Stomach (tissue), 8 donors: ENCODE measurements at regions not wholly inside any gene's neighbourhood (a gene's known extent, or its start where the extent isn't known, plus 50 kb on each side); places are given as distances from the start of the nearest gene placed in this dataset.

Experiments used
- DNase-seq, 2 donors: peaks; one replicate each; pipeline versions ENCODE4 v3.0.0 to v3.0.0-alpha.2; 2013 to 2019
- H3K27ac ChIP-seq, 5 donors: fragments of 200-600 bp in 4 of 5; sonication (generic) in 4 of 5; one replicate each; pipeline ENCODE4 v1.5.1; 2013 to 2019; ENCODE audit warnings: mild to moderate bottlenecking in 1 of 5, moderate library complexity in 1 of 5
- H3K27me3 ChIP-seq, 3 donors: fragments of 200-600 bp; sonication (generic); one replicate each; pipeline ENCODE4 v1.5.1; 2017 to 2019; ENCODE audit warnings: mixed run types in 1 of 3
- H3K36me3 ChIP-seq, 4 donors: fragments of 200-600 bp; sonication (generic); 1 replicate in 3 of 4; 2 replicates in 1 of 4; pipeline ENCODE4 v1.5.1; 2016 to 2019
- H3K4me1 ChIP-seq, 4 donors: fragments of 200-600 bp; sonication (generic); one replicate each; pipeline ENCODE4 v1.5.1; 2016 to 2019
- H3K4me3 ChIP-seq, 4 donors: fragments of 200-600 bp; sonication (generic) in 3 of 4; one replicate each; pipeline ENCODE4 v1.5.1; 2016 to 2019; ENCODE audit warnings: mild to moderate bottlenecking in 1 of 4
- H3K9me3 ChIP-seq, 4 donors: fragments of 200-600 bp; sonication (generic); one replicate each; pipeline ENCODE4 v1.5.1; 2016 to 2019
- EP300 ChIP-seq: sonication (generic); formaldehyde crosslinking; IDR thresholded peaks from one replicate; pipeline ENCODE4 v1.6.1; 2017; ENCODE audit warnings: antibody characterized with exemption
- POLR2A ChIP-seq, 4 donors: fragments of 450-650 bp; IDR thresholded peaks; one replicate each; pipeline ENCODE4 v1.6.1; 2016; ENCODE audit warnings: antibody characterized with exemption in 4 of 4, control low read depth in 2 of 4, mild to moderate bottlenecking in 1 of 4, moderate library complexity in 1 of 4
- POLR2AphosphoS5 ChIP-seq, 3 donors: sonication (generic); formaldehyde crosslinking; IDR thresholded peaks; one replicate each; pipeline ENCODE4 v1.6.1; 2016; ENCODE audit warnings: antibody characterized with exemption in 3 of 3
- WGBS, 5 donors: extraction: QIAGEN DNeasy Blood & Tissue Kit in 3 of 5; methylation state at CpG; one replicate each; pipeline versions ENCODE4 v1.1.5 to v1.1.7; 2013 to 2018; 5-methylcytosine and 5-hydroxymethylcytosine counted together
- intact Hi-C: fragments of 100-400 bp; cut with DNase I; formaldehyde crosslinking; loops from one replicate; pipeline ENCODE4 v1.15.1; 2023; ENCODE audit warnings: low total_unique reads
- TF ChIP-seq, protein P1 (sequence below), 7 experiments: fragments of 450-650 bp in 4 of 7; fragments of 200-600 bp in 3 of 7; sonication (generic) in 3 of 7; IDR thresholded peaks; one replicate each; pipeline ENCODE4 v1.5.1; 2016 to 2019; ENCODE audit warnings: antibody characterized with exemption in 7 of 7, control low read depth in 2 of 7, mild to moderate bottlenecking in 1 of 7
- donor health status: healthy with polysubstance abuse.
- donor health status: Bipolar disorder and iron deficiency.
- donor health status: healthy.

DNA sequence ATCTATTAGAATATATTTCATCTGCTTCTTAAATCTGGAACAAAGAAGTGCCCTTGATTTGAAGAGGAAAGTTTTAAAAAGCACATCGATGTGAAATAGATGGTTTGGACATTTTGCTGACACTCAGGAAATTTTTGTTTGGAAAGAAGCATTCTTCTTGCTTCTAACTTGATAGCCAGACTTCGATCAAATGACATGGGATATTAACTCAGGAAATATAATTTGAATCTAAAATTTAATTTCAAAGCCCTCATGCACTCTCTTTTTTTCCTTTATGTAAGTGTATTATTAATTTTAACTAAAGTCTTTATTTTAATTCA, 761.2 kb downstream of the VGLL3 start:
- Histone ChIP-seq H3K4me1 (no peaks in the 10 kb centered on the region), H3K36me3 (no peaks in the 10 kb centered on the region), H3K27ac (no peak overlapping the region), H3K27me3 (no peaks in the 10 kb centered on the region), H3K4me3 (no peak overlapping the region), H3K9me3 (no peaks in the 10 kb centered on the region)
- WGBS, 5 donors: 70 to 81% (median 74%) methylated on average over 2 of the region's 2 CpGs
- intact Hi-C loops: no loop called here
- no peak for TF ChIP-seq POLR2AphosphoS5 (IDR thresholded peaks at IDR 0.05)
- DNase-seq: no peak

GRCh38 chr3:86229086-86229774, 761.7 kb downstream of the VGLL3 start:
- Histone ChIP-seq H3K4me1 (no peaks in the 10 kb centered on the region), H3K4me3 (no peak overlapping the region), H3K27me3 (no peaks in the 10 kb centered on the region), H3K36me3 (no peaks in the 10 kb centered on the region), H3K9me3 (no peaks in the 10 kb centered on the region), H3K27ac (no peak overlapping the region)
- intact Hi-C loops: no loop called here
- no peak for DNase-seq
- 85 to 92% (median 87%) methylated on average over 4 of the region's 4 CpGs for WGBS, 5 donors
- TF ChIP-seq EP300 (no peak), POLR2A (IDR thresholded peaks at IDR 0.05) (no peak), POLR2AphosphoS5 (IDR thresholded peaks at IDR 0.05) (no peak)
- TF ChIP-seq, protein P1, sequence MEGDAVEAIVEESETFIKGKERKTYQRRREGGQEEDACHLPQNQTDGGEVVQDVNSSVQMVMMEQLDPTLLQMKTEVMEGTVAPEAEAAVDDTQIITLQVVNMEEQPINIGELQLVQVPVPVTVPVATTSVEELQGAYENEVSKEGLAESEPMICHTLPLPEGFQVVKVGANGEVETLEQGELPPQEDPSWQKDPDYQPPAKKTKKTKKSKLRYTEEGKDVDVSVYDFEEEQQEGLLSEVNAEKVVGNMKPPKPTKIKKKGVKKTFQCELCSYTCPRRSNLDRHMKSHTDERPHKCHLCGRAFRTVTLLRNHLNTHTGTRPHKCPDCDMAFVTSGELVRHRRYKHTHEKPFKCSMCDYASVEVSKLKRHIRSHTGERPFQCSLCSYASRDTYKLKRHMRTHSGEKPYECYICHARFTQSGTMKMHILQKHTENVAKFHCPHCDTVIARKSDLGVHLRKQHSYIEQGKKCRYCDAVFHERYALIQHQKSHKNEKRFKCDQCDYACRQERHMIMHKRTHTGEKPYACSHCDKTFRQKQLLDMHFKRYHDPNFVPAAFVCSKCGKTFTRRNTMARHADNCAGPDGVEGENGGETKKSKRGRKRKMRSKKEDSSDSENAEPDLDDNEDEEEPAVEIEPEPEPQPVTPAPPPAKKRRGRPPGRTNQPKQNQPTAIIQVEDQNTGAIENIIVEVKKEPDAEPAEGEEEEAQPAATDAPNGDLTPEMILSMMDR (IDR thresholded peaks at IDR 0.05): no peak

DNA sequence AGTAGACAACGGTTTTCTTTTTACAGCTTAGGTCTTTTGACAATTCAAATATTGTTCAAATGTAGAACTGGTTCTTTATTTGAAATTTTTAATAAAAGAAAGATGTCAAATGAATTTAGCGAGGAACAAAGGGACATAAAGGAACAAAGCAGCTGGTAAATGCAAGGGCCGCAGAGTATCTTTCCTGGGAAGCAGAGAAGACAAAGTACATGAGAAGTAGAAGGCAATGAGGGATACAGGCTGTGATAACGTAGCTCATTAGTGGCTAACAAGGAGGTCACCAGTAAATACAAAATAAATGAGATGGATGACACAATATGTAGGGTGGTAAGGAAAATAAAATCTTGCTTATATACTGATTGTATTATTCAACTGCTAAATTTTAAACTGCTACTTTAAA, 762.8 kb downstream of the VGLL3 start:
- 59 to 67% (median 64%) methylated on average over 4 of the region's 4 CpGs for WGBS, 5 donors
- no peak for DNase-seq
- Histone ChIP-seq H3K4me3 (no peak overlapping the region), H3K27me3 (no peaks in the 10 kb centered on the region), H3K4me1 (no peaks in the 10 kb centered on the region), H3K9me3 (no peaks in the 10 kb centered on the region), H3K36me3 (no peaks in the 10 kb centered on the region), H3K27ac (no peak overlapping the region)
- intact Hi-C loops: no loop called here
- TF ChIP-seq POLR2A (IDR thresholded peaks at IDR 0.05): no peak
- TF ChIP-seq, protein P1 (IDR thresholded peaks at IDR 0.05): no peak
- TF ChIP-seq EP300: no peak
- TF ChIP-seq POLR2AphosphoS5 (IDR thresholded peaks at IDR 0.05): no peak

GRCh38 chr3:86225461-86225860, 765.5 kb downstream of the VGLL3 start:
- no peaks in the 10 kb centered on the region for H3K4me1 ChIP-seq
- intact Hi-C loops: no loop called here
- TF ChIP-seq POLR2AphosphoS5 (IDR thresholded peaks at IDR 0.05): no peak
- TF ChIP-seq, protein P1 (IDR thresholded peaks at IDR 0.05): no peak
- TF ChIP-seq EP300: no peak
- TF ChIP-seq POLR2A (IDR thresholded peaks at IDR 0.05): no peak
- 60 to 71% (median 64%) methylated on average over 3 of the region's 3 CpGs for WGBS, 5 donors
- H3K4me3 ChIP-seq: no peak overlapping the region
- no peak for DNase-seq
- no peaks in the 10 kb centered on the region for H3K36me3 ChIP-seq
- H3K27ac ChIP-seq: no peak overlapping the region
- no peaks in the 10 kb centered on the region for H3K27me3 ChIP-seq
- H3K9me3 ChIP-seq: no peaks in the 10 kb centered on the region

- TF ChIP-seq POLR2AphosphoS5 (IDR thresholded peaks at IDR 0.05) (no peak), POLR2A (IDR thresholded peaks at IDR 0.05) (no peak), EP300 (no peak)
- TF ChIP-seq, protein P1 (IDR thresholded peaks at IDR 0.05): no peak
- Histone ChIP-seq H3K27ac (no peak overlapping the region), H3K9me3 (no peaks in the 10 kb centered on the region), H3K27me3 (no peaks in the 10 kb centered on the region), H3K36me3 (no peaks in the 10 kb centered on the region), H3K4me1 (no peaks in the 10 kb centered on the region), H3K4me3 (no peak overlapping the region)
- intact Hi-C loops: no loop called here
- WGBS, 5 donors: 89 to 96% (median 92%) methylated on average over 3 of the region's 3 CpGs
- no peak for DNase-seq
These were observed 769.3 kb downstream of the VGLL3 start for GRCh38 chr3:86221601-86222000.
